Stromal cell of bone marrow (primary cell): ENCODE measurements at regions not wholly inside any gene's neighbourhood (a gene's known extent, or its start where the extent isn't known, plus 50 kb on each side); places are given as distances from the start of the nearest gene placed in this dataset.

ENCODE experiments used
- DNase-seq: peaks from one replicate; pipeline ENCODE4 v3.0.0-alpha.2; 2012; ENCODE audit warnings: low read depth

DNA sequence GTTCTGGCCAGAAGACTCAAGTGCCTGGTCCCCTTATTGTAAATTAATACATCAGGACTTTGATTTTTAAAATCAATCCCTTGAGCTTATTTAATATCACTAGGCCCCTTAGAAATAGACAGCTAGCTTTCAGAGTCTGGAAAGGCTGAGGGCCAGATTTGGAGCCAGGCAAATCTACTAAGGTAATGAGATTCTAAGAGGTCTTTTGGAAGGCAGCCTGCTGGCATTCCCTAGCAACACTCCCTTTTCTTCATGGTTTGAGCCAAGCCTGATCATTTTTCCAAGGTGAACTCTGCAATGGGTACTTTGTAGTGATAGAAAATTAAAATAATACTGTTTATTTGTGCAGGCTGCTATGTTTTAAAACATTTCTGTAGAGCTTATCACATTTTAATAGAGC, 378.5 kb downstream of the FAT4 start:
- no peak for DNase-seq

DNA sequence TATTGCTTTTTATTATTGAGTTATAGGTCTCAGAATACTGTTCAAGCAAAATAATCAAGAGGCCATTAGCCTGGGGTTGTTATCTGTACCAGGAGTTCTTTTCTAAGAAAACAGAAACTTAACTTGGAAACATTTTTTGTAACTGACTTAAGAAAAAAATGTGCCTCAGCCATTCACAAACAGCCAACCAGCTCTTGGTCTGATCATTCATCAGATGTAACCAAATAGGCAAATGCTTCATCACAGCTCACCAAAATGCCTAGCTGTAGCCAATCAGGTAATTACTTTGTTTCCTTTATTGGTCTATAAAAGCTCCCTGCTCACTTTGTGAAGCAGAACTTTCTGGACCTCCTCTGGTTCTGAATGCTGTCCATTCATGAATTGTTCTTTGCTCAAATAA, 387.7 kb downstream of the FAT4 start:
- DNase-seq: no peak

DNA sequence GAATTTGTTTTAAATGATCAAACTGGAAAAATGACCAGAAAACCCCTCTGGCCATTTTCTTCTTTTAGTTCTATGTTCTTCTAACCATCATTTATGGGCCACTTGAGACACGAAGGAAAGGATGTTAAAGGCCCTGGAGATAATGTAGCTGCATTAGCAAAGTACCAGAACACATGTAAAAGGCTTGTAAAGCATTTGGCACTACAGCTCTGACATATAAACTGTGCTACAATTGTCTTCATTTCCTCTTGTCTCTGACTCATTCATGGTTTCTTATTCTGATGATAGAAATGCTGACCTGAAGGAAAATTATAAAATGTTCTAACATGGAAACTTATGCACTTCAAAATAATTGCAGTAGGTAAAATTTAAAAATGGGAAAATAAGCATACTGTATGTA, 388.7 kb downstream of the FAT4 start:
- no peak for DNase-seq

DNA sequence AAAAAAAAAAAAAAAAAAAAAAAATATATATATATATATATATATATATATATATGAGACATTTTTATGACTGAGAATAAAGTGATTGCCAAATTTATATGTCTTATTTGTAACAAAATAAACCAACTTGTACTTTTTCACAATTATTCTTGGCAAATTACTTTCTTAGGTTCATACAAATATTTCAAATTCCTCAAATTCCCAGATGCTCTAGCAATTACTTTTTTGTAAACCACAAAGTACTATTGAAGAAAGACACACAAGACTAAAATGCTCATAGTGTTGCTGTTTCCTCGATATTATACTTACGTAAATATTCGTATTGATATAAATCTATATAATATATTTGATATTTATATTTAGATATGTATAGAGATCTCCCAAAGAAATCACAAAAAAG, 390.0 kb downstream of the FAT4 start:
- no peak for DNase-seq

DNA sequence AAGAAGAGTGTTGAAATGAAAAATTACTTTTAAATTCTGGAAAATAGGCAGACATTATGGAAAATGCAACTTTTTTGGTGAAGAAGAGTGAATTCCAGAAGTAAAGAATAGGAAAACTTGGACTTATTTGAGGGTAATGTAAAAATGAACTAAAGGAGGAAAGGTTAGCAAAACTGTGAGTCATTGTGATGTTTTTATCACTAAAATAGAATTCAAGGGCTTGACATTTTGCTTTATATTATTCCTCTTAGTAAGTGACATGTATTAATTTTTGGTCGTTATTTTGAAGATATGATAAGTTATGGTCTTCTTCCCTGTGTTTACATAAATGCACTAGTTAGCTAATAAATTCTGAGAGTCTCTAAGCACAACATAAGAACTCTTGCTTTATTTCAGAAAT, 390.9 kb downstream of the FAT4 start:
- DNase-seq: no peak

DNA sequence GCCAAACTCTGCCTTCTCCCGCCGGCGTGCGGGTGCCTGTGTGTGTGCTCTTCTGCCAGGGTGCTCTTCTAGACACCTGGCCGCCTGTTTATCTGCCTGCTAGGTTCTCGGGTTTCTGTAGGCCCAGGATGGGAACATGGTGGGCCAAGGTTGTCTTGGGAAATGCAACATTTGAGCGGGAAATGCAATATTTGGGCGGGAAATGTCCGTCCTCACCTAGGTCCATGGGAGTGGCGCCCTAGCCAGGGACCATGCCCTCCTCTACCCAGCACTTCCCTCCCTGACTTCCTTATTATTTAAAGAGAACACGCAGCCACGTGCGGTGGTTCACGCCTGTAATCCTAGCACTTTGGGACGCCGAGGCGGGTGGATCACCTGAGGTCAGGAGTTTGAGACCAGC, 392.6 kb downstream of the FAT4 start:
- no peak for DNase-seq

DNA sequence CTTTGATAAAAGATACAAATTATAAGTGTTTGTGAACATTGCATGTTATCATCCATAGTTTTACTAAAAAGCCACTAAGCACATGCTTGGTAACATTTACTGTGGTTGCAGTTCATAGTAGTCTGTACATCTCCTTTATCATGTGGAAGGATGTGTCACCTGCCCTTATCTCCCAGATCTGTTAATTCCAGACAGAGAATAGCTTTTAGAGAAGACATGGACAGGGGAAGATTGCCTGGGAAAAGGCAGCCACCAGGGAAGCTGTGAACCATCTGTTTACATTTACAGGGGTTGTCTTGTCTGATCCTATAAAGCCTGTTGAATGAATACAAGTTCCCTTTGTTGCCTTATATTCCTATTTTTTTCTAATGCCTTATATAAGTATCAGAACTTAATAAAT, 396.0 kb downstream of the FAT4 start:
- no peak for DNase-seq

DNA sequence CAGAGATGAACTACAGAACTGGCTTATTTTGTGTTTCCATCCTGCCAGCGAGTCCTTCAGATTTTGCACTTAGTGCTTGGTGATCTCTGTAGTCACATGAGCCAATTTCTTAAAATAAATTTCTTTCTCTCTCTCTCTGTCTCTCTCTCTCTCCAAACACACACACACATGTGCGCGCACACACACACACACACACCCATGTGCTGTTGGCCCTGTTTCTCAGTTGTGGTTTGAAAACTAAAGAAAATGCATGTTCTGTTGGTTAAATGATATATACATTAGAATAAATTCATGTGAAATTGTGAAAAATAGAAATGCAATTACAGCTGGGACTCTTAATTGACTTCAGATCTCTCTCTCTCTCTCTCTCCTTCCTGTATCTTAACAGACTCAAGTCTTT, 399.3 kb downstream of the FAT4 start:
- DNase-seq: no peak

DNA sequence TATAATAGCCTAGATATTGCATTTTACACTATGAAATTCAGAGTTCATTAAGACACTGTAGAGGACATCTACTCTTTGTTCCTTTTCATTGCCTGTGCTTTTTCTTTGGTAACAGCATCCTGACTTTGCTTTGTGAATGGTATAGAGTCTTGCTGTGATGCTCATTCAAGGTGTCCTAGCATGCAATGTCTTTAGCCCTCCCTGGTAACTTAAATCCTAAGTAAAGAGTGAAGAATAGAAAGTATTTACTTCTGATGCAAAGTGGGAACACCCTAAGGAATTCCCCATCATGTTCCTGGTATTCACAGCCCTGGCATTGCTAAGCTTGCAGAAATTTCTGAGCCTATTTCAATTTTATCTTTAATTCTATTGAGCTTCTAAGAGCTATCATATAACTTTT, 400.1 kb downstream of the FAT4 start:
- no peak for DNase-seq

DNA sequence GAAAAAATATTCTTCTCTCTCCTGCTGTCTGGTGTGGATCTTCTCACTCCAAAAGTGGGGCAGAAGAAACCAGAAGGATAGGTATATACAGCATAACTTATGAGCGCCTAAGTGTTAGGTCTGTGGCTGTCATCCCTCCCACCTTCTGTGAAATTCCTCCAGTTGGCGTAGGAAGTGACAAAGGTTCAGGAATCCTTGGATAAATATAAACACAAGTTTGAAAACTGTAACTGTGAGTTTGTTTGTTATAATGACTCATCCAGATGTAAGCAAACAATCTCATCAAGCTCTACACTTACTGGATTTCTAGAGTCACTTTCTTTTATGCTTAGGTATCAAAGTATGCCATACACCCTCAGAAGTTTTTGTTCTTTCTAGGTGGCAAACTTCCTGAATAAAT, 405.2 kb downstream of the FAT4 start:
- no peak for DNase-seq

DNA sequence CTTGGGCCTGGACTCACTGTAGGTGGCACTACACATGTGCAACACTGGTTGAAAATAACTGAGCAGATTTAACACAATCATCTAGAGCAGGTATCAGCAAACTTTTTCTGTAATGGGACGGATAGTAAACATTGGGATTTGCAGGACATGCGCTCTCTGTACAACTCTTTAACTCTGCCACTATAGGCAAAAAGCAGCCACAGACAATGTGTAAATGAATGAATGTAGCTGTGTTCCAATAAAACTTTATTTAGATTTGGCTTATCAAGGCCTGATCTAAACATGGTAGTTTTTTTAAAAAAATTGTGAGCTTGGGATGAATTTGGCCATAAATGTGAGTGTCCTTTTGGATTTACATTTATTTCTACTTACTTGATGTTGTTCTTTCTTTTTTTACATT, 407.3 kb downstream of the FAT4 start:
- no peak for DNase-seq

DNA sequence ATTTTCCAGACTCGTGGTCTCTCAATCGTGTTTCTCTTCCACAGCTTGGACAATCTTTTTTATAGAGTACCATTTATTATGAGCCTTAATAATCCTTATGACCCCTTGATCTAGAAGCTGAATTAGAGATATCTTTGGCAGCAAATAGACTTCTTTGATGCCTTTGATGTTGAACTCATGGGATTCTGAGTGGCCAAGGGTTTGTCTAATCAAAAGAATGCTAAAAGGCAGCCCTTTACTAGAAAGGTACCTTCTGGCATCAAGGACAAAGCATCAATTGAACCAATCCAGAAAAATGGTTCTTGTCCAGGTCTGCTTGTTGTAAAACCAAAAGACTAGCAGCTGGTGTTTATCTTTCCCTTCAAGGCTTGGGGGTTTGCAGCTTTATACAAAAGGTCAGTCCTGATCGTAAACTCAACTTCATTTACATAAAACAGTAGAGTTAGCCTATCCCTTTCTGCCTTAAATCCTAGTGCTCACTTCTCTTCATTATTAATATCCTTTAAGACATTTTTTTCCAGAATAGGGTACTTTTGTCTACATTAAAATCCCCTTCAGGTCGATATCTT, 411.3 kb downstream of the FAT4 start:
- no peak for DNase-seq

DNA sequence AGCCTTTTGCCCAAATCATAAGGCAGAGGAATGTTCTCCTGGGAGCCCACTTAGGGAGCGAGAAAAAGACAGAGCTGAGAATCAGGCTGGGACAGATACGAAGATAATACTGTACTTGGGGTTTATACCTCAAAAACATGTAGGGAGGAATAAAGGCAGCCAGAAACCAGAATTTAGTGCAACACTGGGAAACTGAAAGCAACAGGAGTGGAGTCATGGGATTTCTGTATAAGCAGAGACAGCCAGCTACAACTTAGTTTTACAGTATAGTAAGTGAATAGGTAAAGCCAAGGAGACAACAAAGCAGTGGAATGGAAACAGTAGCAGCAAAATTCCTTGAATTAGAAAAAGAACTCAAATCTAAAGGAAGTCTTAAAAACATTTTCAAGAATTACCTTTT, 413.2 kb downstream of the FAT4 start:
- no peak for DNase-seq

DNA sequence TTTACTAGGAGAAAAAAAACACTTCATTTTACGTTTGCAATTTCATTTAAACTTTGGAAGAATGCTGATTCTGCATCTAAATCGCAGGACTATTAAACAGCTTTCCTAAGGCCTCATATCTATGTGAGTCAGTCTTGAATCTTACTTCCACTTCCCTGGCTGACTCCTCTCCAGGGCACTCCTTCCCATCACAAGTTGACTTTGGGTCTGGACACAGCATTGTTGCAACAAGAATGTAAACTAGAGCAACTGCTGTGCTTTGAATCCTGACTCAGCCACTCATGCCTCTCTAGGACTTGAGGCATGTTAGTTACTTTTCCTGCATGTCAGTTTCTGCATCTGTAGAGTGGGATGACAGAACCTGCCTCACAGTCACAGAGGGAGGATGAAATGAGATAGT, 413.8 kb downstream of the FAT4 start:
- peak; percentile 87 for DNase-seq

DNA sequence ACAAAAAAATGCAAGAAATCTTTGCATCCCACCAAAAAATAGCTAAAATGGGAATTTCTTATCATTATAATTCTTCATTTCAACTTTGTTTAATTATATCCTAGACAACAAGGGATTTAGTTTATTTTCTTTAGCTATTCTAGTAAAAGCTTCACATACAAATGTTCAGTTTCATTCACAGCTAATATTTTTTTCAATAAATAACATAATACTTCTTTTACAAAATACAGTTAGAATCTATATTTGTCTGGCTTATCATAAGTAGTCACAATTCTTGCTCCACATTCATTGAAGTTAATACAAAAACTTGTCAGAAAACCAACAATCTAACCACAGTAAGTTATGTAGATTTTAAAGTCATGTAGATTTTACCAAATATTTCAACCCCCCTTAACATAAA, 414.4 kb downstream of the FAT4 start:
- no peak for DNase-seq

DNA sequence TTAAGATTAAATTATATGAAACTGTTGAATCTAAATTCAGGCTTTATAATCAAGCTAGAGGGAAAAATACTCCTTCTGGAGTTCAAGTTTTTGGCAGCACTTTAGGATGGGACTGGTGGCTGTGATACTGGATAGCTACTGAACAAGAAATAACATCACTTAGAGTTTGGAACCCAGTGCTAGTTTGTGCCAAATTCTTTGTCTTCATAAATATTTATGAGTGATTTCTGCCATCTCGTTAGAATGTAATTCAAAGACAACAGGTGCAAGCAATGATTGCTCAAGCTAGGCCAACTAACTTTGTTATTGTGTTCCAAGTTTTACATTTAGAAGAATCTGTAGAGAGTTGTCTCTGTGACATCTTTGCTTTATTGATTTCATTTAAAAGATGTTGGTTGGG, 417.9 kb downstream of the FAT4 start:
- no peak for DNase-seq

DNA sequence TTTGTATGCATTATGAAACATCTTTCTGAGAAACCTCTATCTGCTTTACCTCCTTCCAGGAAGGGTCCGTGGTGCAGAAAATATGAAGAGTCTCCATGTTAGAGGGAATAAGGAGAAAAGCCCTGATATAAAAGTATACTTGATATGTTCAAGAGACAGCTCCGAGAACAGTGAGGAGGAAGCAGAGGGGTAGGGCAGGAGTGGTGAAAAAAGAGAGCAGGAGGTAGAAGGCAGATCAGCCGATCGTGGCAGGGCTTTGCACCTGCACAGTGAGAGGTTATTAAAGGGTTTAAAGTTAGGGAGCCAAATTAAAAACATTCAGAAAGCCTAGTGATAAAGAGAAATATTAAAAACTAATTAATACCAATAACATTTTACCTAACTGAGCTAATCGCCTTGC, 419.7 kb downstream of the FAT4 start:
- no peak for DNase-seq

DNA sequence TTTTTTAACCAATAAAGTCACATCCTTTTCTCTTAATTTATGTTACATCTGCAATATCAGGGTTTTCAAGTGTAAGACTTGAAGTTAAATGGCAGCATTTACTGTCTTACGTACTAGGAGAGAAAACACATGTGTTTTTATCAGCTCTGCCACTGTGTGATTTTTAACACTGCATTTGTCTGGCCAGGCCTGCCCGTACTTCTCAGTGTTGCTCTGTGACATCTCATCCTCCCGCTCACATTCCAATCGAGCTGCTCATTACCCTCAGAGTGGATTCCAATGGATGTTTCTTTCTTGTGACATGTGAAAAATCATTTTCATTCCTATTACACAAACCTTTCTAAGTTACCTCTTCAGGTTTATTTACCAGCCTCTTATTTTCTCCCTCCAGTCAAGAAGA, 420.3 kb downstream of the FAT4 start:
- peak; percentile 57 for DNase-seq

DNA sequence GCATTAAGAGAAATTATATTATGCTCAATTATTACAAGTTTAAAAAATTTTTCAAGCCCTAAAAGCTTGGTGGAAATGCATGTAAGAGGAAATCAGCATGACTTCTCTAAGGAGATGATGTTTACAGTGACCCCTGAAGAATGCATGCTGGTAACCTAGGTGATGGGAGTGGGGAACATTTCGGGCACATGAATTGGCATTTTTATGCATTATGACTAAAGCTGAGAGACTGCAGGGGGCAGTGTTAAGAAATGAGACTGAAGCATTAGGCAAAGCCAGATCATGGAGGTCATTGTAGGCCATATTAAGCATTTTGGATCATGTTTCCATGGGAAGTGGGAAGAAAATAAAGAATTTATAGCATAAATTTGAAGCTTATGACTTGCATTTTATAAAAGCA, 421.3 kb downstream of the FAT4 start:
- DNase-seq: peak; percentile 16

DNA sequence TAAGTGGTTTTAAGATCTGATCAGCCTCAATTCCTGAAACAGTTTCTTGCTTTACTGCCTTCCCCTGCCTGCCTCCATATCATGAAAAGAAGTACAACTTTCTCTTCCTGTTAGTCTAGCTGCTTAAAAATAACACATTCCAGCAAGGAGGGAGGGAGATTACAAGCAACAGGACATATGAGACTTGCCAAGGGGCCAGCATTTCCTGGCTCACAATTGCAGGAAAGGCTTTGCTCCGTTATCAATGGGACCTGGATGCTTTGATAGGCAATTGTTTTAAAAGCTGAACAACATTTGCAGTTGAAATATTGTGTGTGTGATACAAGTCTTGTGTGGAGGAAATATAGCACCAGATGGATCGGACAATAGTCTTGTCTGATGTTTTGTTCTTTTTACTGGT, 425.0 kb downstream of the FAT4 start:
- no peak for DNase-seq

DNA sequence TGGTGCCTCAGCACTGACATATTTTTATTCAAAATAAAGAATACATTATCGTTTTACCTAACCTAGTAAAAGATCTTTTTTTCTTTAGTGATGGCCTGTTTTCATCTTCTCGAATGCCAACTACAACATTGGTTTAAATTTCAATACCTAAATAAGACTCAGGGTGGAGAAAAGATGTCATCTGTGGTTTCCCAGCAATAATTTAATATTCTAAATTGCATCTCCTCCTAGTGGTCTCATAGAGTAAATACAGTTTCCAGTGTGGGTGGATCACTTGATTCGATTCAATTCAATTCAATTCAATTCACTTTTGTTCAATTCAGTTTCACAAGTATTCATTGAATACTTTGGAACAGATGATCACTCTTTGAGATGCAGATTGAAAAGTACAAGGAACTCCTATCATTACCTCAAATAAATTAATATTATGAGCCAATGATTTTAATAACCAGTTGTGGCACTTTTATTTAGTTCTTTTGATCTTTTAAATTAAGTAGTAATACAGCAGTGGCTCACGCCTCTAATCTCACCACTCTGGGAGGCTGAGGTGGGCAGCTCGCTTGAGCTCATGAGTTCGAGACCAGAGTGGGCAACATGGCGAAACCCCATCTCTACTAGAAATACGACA, 427.2 kb downstream of the FAT4 start:
- peak; percentile 18 for DNase-seq

DNA sequence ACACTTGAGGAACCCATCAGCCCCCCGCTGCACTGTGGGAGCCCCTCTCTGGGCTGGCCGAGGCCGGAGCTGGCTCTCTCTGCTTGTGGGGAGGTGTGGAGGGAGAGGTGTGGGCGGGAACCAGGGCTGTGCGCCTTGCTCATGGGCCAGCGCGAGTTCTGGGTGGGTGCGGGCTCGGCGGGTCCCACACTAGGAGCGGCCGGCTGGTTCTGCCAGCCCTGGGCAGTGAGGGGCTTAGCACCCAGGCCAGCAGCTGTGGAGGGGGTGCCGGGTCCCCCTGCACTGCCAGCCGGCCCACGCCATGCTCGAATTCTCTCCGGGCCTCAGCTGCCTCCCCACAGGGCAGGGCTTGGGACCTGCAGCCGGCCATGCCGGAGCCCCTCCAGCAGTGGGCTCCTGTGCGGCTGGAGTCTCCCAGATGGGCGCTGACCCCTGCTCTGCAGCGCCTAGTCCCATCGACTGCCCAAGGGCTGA, 430.2 kb downstream of the FAT4 start:
- no peak for DNase-seq

DNA sequence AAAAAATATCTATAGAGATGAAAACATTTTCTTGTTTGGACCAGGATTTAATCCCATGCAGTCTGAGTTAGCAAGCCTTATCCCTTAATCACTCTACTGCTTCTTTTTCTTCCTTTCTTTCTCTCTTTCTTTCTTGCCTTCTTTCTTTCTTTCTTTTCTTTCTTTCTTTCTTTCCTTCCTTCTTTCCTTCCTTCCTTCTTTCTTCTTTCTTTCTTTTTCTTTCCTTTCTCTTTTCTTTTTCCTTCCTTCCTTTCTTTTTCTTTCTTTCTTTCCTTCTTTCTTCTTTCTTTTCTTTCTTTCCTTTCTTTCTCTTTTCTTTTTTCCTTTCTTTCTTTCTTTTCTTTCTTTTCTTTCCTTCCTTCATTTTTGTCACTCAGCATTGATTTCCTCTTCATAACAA, 434.6 kb downstream of the FAT4 start:
- DNase-seq: no peak

DNA sequence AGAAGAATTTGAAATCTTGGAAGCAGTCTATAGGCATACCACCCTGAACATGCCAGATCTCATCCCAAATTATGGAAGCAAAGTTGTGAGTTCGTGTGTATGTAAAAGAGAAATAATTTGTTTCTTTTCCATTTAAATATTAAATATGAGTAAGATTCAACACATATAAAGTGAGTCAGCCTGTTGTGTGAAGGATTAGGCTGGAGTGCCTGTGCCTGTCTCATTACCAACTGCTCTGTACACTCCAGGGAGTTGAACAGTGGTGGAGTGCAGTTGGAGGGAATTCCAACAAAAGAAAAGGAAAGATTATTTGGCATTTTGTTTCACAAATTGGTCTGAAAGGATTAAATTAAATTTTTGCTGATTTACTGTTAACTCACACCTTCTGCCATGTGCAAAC, 435.6 kb downstream of the FAT4 start:
- no peak for DNase-seq
